Lung microvascular endothelial cell (primary cell): ENCODE measurements at regions not wholly inside any gene's neighbourhood (a gene's known extent, or its start where the extent isn't known, plus 50 kb on each side); places are given as distances from the start of the nearest gene placed in this dataset.

Experiments used
- DNase-seq, 2 donors: peaks; one replicate each; pipeline versions ENCODE4 v3.0.0 to v3.0.0-alpha.2; 2010; ENCODE audit warnings: low read depth in 2 of 2

- DNase-seq: no peak
Observed at GRCh38 chr9:96040591-96041461, 165.3 kb downstream of the ERCC6L2 start.

DNA sequence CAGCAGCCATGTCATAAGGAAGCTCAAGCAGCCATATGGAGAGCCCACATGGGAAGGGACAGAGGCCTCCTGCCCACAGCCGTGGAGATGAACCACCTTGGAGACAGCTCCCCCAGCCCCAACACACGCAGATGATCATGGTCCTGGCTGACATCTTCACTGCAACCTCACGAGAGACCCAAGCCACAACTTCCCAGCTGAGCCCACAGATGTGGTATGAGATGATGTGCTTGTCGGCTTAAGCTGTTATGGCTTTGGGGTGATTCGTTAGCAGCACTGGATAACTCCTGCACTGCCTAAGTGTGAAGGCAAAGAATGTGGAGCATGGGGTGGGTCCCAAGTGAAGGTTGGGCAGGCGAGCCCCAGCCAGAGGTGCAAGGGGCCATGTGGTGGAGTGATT is 163.4 kb downstream of the ERCC6L2 start:
- DNase-seq: no peak

- no peak for DNase-seq
Observed at GRCh38 chr9:96038271-96038670, 162.8 kb downstream of the ERCC6L2 start.

DNA sequence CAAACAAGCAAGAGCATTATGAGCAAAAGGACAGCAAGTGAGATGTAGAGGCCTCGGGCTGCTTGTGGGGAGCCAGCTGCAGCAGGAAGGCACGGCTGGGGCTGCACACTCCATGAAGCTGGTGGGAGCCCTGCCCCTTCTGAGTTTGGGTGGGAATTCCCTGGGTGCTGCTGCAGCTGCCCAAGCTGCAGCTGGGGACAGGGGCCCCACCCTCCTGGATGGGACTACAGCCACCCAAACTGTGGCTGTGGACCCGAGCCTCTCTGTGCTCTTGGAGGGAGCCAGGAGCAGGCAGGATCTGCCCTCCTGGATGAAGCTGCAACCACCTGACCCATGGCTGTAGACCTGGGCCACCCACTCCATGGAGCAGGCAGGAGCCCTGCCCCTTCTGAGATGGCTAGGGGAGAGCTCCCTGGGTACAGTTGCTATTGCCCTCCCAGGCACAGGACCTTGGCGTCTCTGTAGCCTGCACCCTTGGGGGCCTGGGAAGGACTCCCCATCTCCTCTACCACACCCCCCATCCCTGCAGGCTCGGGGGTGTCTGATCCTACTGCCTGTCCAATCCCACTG is 159.1 kb downstream of the ERCC6L2 start:
- DNase-seq: no peak

GRCh38 chr9:96033896-96034295 is 158.4 kb downstream of the ERCC6L2 start:
- DNase-seq: no peak

- DNase-seq: no peak
Observed at GRCh38 chr9:96031916-96032534, 156.5 kb downstream of the ERCC6L2 start.

- peak in 1 of 2 donors; percentile 47 for DNase-seq
Observed at GRCh38 chr9:96031366-96031824, 155.9 kb downstream of the ERCC6L2 start.

- DNase-seq: no peak
Observed at GRCh38 chr9:96029722-96030530, 154.4 kb downstream of the ERCC6L2 start.

- DNase-seq: peak in 1 of 2 donors; percentile 83
Observed at GRCh38 chr9:96027251-96028131, 152.0 kb downstream of the ERCC6L2 start.

GRCh38 chr9:96026655-96027213 is 151.2 kb downstream of the ERCC6L2 start:
- no peak for DNase-seq

DNA sequence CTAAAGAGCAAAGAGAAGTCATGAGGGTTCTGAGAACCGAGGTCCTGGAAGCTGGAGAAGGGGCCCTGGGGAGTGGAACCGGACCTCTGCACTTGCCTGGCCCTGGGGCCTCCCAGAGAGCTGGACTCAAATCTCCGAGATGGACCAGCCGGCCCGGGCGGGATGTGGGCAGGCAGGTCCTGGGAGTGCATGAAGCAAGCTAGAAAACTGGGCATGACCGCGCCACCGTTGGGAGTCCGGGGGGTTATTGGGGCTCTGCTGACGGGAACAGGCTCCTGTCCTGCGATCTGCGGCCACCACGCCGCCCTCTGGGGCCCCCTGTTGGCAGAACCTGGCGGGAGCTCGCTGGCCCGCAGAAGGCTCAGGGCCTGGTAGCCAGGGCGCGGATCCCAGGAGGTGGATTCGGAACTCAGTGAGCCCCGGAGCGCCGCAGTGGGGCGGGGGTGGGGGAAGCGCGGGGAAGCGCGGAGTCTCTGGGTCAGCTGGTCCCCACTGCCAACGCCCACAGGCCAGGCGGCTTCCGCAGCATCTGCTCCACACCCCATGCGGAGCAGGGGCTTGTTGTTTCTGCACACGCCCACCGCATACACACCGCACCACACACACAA is 150.6 kb downstream of the ERCC6L2 start:
- peak in 1 of 2 donors; percentile 28 for DNase-seq

GRCh38 chr9:96023486-96023885 is 148.0 kb downstream of the ERCC6L2 start:
- DNase-seq: no peak

- no peak for DNase-seq
Observed at GRCh38 chr9:96022445-96023051, 147.1 kb downstream of the ERCC6L2 start.

GRCh38 chr9:96021551-96022444 is 146.3 kb downstream of the ERCC6L2 start:
- DNase-seq: no peak

GRCh38 chr9:96020792-96021550 is 145.5 kb downstream of the ERCC6L2 start:
- DNase-seq: peak; percentile 27 to 28

DNA sequence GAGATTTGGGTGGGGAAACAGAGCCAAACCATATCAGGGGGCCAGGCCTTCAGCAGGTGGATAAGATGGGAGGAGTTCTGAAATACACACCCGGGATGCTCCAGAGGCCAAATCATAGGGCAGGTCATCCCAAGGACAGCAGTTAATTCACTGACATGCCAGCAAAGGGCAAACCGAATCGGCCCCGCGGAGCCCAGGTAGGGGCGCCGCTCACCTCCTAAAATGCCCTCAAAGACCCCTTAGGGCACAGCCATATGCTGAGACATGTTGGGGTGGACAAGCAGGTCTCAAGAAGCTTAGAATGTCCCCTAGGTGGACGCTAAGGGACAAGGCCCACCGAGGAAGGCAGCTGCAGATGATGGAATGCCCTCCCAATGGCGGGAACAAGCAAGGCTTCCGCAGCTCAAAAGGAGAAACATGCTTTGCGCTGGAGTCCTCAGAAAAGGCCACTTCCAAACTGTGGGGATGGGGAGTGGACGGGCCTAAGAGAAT is 144.9 kb downstream of the ERCC6L2 start:
- DNase-seq: no peak
